HCT116 (cell line): ENCODE measurements at regions not wholly inside any gene's neighbourhood (a gene's known extent, or its start where the extent isn't known, plus 50 kb on each side); places are given as distances from the start of the nearest gene placed in this dataset.

ENCODE experiments used
- CTCF ChIP-seq, 3 experiments: fragments of 200-600 bp in 1 of 3; sonication (generic) in 1 of 3; IDR thresholded peaks in 2 of 3; conservative IDR thresholded peaks in 1 of 3; 2 replicates each; pipeline ENCODE4 v1.5.1; 2012 to 2017; ENCODE audit warnings: low read depth in 2 of 3, low read length in 2 of 3, antibody characterized with exemption in 1 of 3, borderline replicate concordance in 1 of 3, control low read depth in 1 of 3, mild to moderate bottlenecking in 1 of 3, mixed read lengths in 1 of 3, mixed run types in 1 of 3, moderate library complexity in 1 of 3; ENCODE audit not compliant: insufficient read depth in 1 of 3
- EZH2 ChIP-seq: fragments of 200-600 bp; sonication (generic); IDR thresholded peaks from 2 replicates; pipeline ENCODE4 v1.6.1; 2017; ENCODE audit warnings: antibody characterized with exemption, mixed run types

GRCh38 chr17:37859451-37859850 lies 64.8 kb upstream of the TBC1D3K start:
- TF ChIP-seq CTCF (IDR thresholded peaks at IDR 0.05 in 2 of 3, conservative IDR thresholded peaks at IDR 0.05 in 1 of 3; ENCODE audit: borderline replicate concordance in 1 of 3, insufficient read depth in 1 of 3, low read depth in 2 of 3, low read length in 2 of 3) (no peak), EZH2 (no peak)
